Ovary (tissue), 7 donors: ENCODE measurements at regions not wholly inside any gene's neighbourhood (a gene's known extent, or its start where the extent isn't known, plus 50 kb on each side); places are given as distances from the start of the nearest gene placed in this dataset.

Source experiments
- DNase-seq, 5 donors: peaks; one replicate each; pipeline ENCODE4 v3.0.0-alpha.2; 2019 to 2020
- H3K27ac ChIP-seq, 2 donors: fragments of 200-600 bp; one replicate each; pipeline versions ENCODE4 v1.5.1 to v1.8.0; 2019 to 2022
- H3K27me3 ChIP-seq: fragments of 200-600 bp; one replicate; pipeline ENCODE4 v1.8.0; 2022
- H3K36me3 ChIP-seq: fragments of 200-600 bp; sonication (generic); one replicate; pipeline ENCODE4 v1.5.1; 2019
- H3K4me1 ChIP-seq: one replicate; pipeline ENCODE4 v1.8.1; 2013; ENCODE audit warnings: mild to moderate bottlenecking, moderate library complexity; ENCODE audit not compliant: insufficient read depth
- H3K4me3 ChIP-seq: fragments of 200-600 bp; sonication (generic); one replicate; pipeline ENCODE4 v1.5.1; 2017
- H3K9me3 ChIP-seq, 2 donors: fragments of 200-600 bp in 1 of 2; sonication (generic) in 1 of 2; one replicate each; pipeline versions ENCODE4 v1.5.1 to v1.8.1; 2013 to 2019; ENCODE audit warnings: mild to moderate bottlenecking in 1 of 2, moderate library complexity in 1 of 2
- EP300 ChIP-seq: sonication (generic); formaldehyde crosslinking; IDR thresholded peaks from one replicate; pipeline ENCODE4 v1.6.1; 2017; ENCODE audit warnings: antibody characterized with exemption
- POLR2A ChIP-seq: fragments of 450-650 bp; IDR thresholded peaks from one replicate; pipeline ENCODE4 v1.6.1; 2017; ENCODE audit warnings: antibody characterized with exemption, mild to moderate bottlenecking, moderate library complexity
- WGBS, 3 donors: extraction: QIAGEN DNeasy Blood & Tissue Kit in 1 of 3; methylation state at CpG; one replicate each; pipeline versions ENCODE4 v1.1.5 to v1.1.7; 2013 to 2017; 5-methylcytosine and 5-hydroxymethylcytosine counted together
- intact Hi-C, 4 donors: fragments of 100-400 bp; cut with DNase I; formaldehyde crosslinking; loops; one replicate each; pipeline versions ENCODE4 v1.11.0 to v1.15.1; 2022 to 2023
- TF ChIP-seq, protein P1 (sequence below), 3 donors: fragments of 450-650 bp in 2 of 3; fragments of 200-600 bp in 1 of 3; IDR thresholded peaks; one replicate each; pipeline versions ENCODE4 v1.5.1 to v1.8.0; 2016 to 2022; ENCODE audit warnings: antibody characterized with exemption in 3 of 3, mild to moderate bottlenecking in 1 of 3
- donor health status: DM: no; HTN: no; CAD: no; lungs with moderate emphysema.
- donor health status: DM: no; HTN: no; CAD: no.
- donor health status: Bipolar disorder and iron deficiency.
- donor health status: DM: no; HTN: no; CAD: no.
- donor health status: DM: yes; HTN: yes; CAD: no.

DNA sequence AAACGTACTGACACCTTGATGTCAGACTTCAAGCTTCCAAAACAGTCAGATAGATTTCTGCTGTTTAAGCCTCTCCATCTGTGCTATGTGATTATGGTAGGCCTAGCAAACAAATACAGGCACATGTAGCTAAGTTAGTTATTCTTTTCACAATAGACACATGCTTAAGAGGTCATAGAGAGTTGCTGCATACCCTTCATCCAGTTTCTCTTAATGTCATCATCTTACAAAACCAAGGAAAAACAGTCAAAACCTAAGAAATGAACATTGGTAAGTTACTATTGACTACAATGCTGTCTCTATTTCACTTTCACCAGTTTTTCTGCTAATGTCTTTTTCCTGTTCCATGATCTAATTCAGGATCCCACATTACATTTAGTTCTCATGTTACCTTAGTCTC, 946.8 kb downstream of the TUSC7 start:
- H3K27ac ChIP-seq, result no peak overlapping the region
- H3K4me3 ChIP-seq, result no peak overlapping the region
- intact Hi-C loops, result no loop called here
- no peaks in the 10 kb centered on the region for H3K4me1 ChIP-seq
- H3K9me3 ChIP-seq, result no peaks in the 10 kb centered on the region
- WGBS, 3 donors, result 82 to 91% (median 88%) methylated on average over 1 of the region's 1 CpG
- no peak for DNase-seq
- TF ChIP-seq POLR2A (no peak), EP300 (no peak)
- TF ChIP-seq, protein P1, sequence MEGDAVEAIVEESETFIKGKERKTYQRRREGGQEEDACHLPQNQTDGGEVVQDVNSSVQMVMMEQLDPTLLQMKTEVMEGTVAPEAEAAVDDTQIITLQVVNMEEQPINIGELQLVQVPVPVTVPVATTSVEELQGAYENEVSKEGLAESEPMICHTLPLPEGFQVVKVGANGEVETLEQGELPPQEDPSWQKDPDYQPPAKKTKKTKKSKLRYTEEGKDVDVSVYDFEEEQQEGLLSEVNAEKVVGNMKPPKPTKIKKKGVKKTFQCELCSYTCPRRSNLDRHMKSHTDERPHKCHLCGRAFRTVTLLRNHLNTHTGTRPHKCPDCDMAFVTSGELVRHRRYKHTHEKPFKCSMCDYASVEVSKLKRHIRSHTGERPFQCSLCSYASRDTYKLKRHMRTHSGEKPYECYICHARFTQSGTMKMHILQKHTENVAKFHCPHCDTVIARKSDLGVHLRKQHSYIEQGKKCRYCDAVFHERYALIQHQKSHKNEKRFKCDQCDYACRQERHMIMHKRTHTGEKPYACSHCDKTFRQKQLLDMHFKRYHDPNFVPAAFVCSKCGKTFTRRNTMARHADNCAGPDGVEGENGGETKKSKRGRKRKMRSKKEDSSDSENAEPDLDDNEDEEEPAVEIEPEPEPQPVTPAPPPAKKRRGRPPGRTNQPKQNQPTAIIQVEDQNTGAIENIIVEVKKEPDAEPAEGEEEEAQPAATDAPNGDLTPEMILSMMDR (IDR thresholded peaks at IDR 0.05), result no peak
- H3K36me3 ChIP-seq, result no peaks in the 10 kb centered on the region
- H3K27me3 ChIP-seq, result no peaks in the 10 kb centered on the region

DNA sequence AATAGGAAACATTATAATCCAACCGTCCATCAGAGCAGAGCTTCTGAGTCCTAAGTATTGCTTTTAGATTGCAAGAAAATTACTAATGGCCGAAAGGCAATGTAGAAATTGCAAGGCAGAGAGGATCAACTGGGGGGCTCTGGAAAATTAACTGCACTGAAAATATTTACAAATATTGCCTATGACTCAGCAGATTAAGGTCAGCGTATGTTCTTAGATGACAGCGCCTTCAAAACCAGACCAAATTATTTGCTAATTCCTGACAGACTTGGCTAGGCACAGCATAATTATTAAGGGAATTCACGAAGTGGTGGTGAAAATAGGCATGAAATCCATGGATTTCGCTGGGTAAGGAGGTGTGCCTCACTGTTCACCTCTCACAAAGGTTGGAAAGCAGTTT, 947.7 kb downstream of the TUSC7 start:
- DNase-seq, result no peak
- Histone ChIP-seq H3K27ac (no peak overlapping the region), H3K4me3 (no peak overlapping the region), H3K27me3 (no peaks in the 10 kb centered on the region), H3K4me1 (no peaks in the 10 kb centered on the region), H3K9me3 (no peaks in the 10 kb centered on the region), H3K36me3 (no peaks in the 10 kb centered on the region)
- WGBS, 3 donors, result 88 to 92% (median 90%) methylated on average over 6 of the region's 6 CpGs
- TF ChIP-seq, protein P1 (IDR thresholded peaks at IDR 0.05), result no peak
- TF ChIP-seq POLR2A, result no peak
- no peak for TF ChIP-seq EP300
- intact Hi-C loops, result no loop called here

DNA sequence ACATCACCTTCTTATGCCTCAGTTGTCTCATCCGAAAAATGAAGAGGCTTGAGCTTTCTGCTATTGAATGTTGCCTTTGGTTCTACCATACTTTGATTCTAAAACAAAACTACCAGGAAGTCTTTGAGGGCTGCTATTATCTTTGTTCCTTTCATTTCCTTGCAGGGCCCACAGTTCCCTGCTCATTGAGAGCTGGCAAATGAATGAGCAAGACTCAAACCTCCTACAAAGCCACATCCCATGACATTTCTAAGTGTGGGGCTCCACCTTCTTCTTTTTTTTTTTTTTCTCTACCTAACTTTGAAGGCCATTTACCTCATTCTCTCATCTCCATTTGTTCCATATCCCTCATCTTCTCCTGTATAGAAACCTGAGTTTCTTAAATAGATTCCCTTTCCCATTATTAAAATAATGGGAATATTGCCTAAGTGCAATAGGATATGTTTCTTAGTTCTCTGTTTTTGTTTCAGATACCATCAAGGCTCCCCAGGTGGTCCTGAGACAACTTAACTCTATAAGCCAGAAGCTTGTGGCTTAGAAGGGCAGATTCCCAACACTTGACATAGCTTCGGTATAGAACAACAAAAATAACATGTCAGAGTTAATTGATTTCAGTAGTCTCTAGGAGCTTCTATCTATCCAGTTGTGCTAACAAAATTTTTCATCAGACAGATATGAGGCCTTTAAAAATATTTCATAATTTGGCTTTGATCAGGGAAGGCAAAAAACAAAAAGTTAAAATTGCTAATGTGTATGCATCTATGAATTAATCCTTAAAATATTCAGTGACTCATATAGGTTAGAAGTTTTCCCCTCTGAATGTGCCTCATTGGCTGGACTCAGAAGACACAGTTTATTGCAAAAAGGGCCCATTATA, 951.6 kb downstream of the TUSC7 start:
- H3K9me3 ChIP-seq, result no peaks in the 10 kb centered on the region
- TF ChIP-seq POLR2A (no peak), EP300 (no peak)
- TF ChIP-seq, protein P1 (IDR thresholded peaks at IDR 0.05), result no peak
- H3K27me3 ChIP-seq, result no peaks in the 10 kb centered on the region
- no peaks in the 10 kb centered on the region for H3K36me3 ChIP-seq
- intact Hi-C loops, result no loop called here
- WGBS, 3 donors, result 66 to 76% (median 69%) methylated on average over 2 of the region's 2 CpGs
- H3K4me1 ChIP-seq, result no peaks in the 10 kb centered on the region
- no peak overlapping the region for H3K27ac ChIP-seq
- no peak overlapping the region for H3K4me3 ChIP-seq
- DNase-seq, result no peak

DNA sequence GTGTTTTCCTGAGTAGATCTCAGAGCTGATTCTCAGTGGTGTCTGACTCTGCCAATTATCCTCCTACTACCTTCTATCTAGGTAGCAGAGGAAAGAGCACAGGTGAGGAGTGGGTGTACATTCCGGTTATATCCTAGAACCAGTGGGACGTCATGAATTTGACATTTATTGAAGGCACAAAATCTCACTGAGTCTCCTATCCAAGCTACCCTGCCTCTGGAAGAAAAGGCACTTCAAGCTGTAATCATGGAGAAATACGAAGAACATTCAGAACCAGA, 952.2 kb downstream of the TUSC7 start:
- no peaks in the 10 kb centered on the region for H3K27me3 ChIP-seq
- H3K27ac ChIP-seq, result no peak overlapping the region
- DNase-seq, result no peak
- no peaks in the 10 kb centered on the region for H3K4me1 ChIP-seq
- no peaks in the 10 kb centered on the region for H3K36me3 ChIP-seq
- H3K9me3 ChIP-seq, result no peaks in the 10 kb centered on the region
- no peak for TF ChIP-seq EP300
- TF ChIP-seq, protein P1 (IDR thresholded peaks at IDR 0.05), result no peak
- no peak for TF ChIP-seq POLR2A
- no peak overlapping the region for H3K4me3 ChIP-seq
- intact Hi-C loops, result no loop called here
- WGBS, 3 donors, result 86 to 95% (median 86%) methylated on average over 3 of the region's 3 CpGs
